ENCODE measurements at regions not wholly inside any gene's neighbourhood (a gene's known extent, or its start where the extent isn't known, plus 50 kb on each side); places are given as distances from the start of the nearest gene placed in this dataset.

GRCh38 chr11:91768783-91769182 is 455.8 kb upstream of the FAT3 start:
- Histone ChIP-seq H3K79me2 (ENCODE audit: control insufficient read depth, insufficient read depth, low read length) (no peaks in the 10 kb centered on the region), H3K9me3 (ENCODE audit: control extremely low read depth in 1 of 3, control insufficient read depth in 2 of 3, insufficient read depth in 1 of 3, low read length in 2 of 3) (peaks cover 0 to 7% (median 0%) of the 10 kb centered on the region in 3 donors), H3K27ac (ENCODE audit: low read length in 2 of 2) (no peak overlapping the region), H2AFZ (ENCODE audit: insufficient read depth, low read depth, low read length, poor library complexity, severe bottlenecking) (no peak overlapping the region), H3K4me3 (ENCODE audit: control extremely low read depth in 1 of 5, extremely low read depth in 1 of 5, insufficient read depth in 1 of 5, low read depth in 2 of 5, low read length in 4 of 5) (no peak overlapping the region), H4K20me1 (ENCODE audit: control insufficient read depth, insufficient read depth, low read length, poor library complexity, severe bottlenecking) (no peaks in the 10 kb centered on the region), H3K36me3 (replicated peaks in 1 of 2; ENCODE audit: control extremely low read depth in 1 of 2, control insufficient read depth in 1 of 2, extremely low read depth in 1 of 2, insufficient read depth in 2 of 2, low read length in 1 of 2) (no peaks in the 10 kb centered on the region), H3K4me2 (replicated peaks; ENCODE audit: low read depth, low read length, poor library complexity, severe bottlenecking) (no peak overlapping the region), H3K9ac (ENCODE audit: low read length) (no peak overlapping the region), H3K4me1 (ENCODE audit: control insufficient read depth in 2 of 2, insufficient read depth in 2 of 2, low read length in 2 of 2) (no peaks in the 10 kb centered on the region), H3K27me3 (replicated peaks in 1 of 4; ENCODE audit: control extremely low read depth in 1 of 4, control insufficient read depth in 3 of 4, insufficient read depth in 4 of 4, low read length in 3 of 4) (no peaks in the 10 kb centered on the region)
- no CpG with 5 or more reads among the region's 1 CpG for WGBS (ENCODE audit: insufficient coverage)
- ChIA-PET POLR2A (no interaction called here), CTCF (no interaction called here)
- intact Hi-C loops (cut with micrococcal nuclease): no loop called here
- Mint-ChIP-seq H3K9me3 (ENCODE audit: insufficient read depth) (peaks cover 2% of the 10 kb centered on the region), H3K27me3 (no peaks in the 10 kb centered on the region), H3K4me3 (no peak overlapping the region), H3K27ac (no peak overlapping the region), H3K4me1 (no peaks in the 10 kb centered on the region)
- ATAC-seq (ENCODE audit: low read depth) (no peak), DNase-seq (no peak)
- no peak for TF ChIP-seq EZH2 (IDR thresholded peaks at IDR 0.05; ENCODE audit: borderline replicate concordance, insufficient read depth, low read depth, low read length, poor library complexity, severe bottlenecking)
- TF ChIP-seq CTCF (IDR thresholded peaks at IDR 0.05): no peak

GRCh38 chr11:91763331-91763730 is 461.3 kb upstream of the FAT3 start:
- Mint-ChIP-seq H3K27ac (no peak overlapping the region), H3K9me3 (ENCODE audit: insufficient read depth) (no peaks in the 10 kb centered on the region), H3K27me3 (no peaks in the 10 kb centered on the region), H3K4me3 (no peak overlapping the region), H3K4me1 (no peaks in the 10 kb centered on the region)
- Histone ChIP-seq H3K36me3 (replicated peaks in 1 of 2; ENCODE audit: control extremely low read depth in 1 of 2, control insufficient read depth in 1 of 2, extremely low read depth in 1 of 2, insufficient read depth in 2 of 2, low read length in 1 of 2) (no peaks in the 10 kb centered on the region), H3K27me3 (replicated peaks in 1 of 4; ENCODE audit: control extremely low read depth in 1 of 4, control insufficient read depth in 3 of 4, insufficient read depth in 4 of 4, low read length in 3 of 4) (no peaks in the 10 kb centered on the region), H3K4me3 (ENCODE audit: control extremely low read depth in 1 of 5, extremely low read depth in 1 of 5, insufficient read depth in 1 of 5, low read depth in 2 of 5, low read length in 4 of 5) (no peak overlapping the region), H3K27ac (ENCODE audit: low read length in 2 of 2) (no peak overlapping the region), H3K79me2 (ENCODE audit: control insufficient read depth, insufficient read depth, low read length) (no peaks in the 10 kb centered on the region), H3K9me3 (ENCODE audit: control extremely low read depth in 1 of 3, control insufficient read depth in 2 of 3, insufficient read depth in 1 of 3, low read length in 2 of 3) (no peaks in the 10 kb centered on the region), H3K4me2 (replicated peaks; ENCODE audit: low read depth, low read length, poor library complexity, severe bottlenecking) (no peak overlapping the region), H2AFZ (ENCODE audit: insufficient read depth, low read depth, low read length, poor library complexity, severe bottlenecking) (no peak overlapping the region), H4K20me1 (ENCODE audit: control insufficient read depth, insufficient read depth, low read length, poor library complexity, severe bottlenecking) (no peaks in the 10 kb centered on the region), H3K9ac (ENCODE audit: low read length) (no peak overlapping the region), H3K4me1 (ENCODE audit: control insufficient read depth in 2 of 2, insufficient read depth in 2 of 2, low read length in 2 of 2) (no peaks in the 10 kb centered on the region)
- DNase-seq (no peak), ATAC-seq (ENCODE audit: low read depth) (no peak)
- TF ChIP-seq EZH2 (IDR thresholded peaks at IDR 0.05; ENCODE audit: borderline replicate concordance, insufficient read depth, low read depth, low read length, poor library complexity, severe bottlenecking): no peak
- no peak for TF ChIP-seq CTCF (IDR thresholded peaks at IDR 0.05)
- ChIA-PET CTCF (no interaction called here), POLR2A (no interaction called here)
- intact Hi-C loops (cut with micrococcal nuclease): no loop called here
